Heart right ventricle (tissue), 16 donors: ENCODE measurements at regions not wholly inside any gene's neighbourhood (a gene's known extent, or its start where the extent isn't known, plus 50 kb on each side); places are given as distances from the start of the nearest gene placed in this dataset.

Experiments
- ATAC-seq, 8 donors: fragments of 200-7000 bp; cut with Tn5 transposase; one replicate each; pipeline ENCODE4 v1.9.1; 2020; ENCODE audit warnings: mild to moderate bottlenecking in 8 of 8, moderate library complexity in 8 of 8, moderate number of reproducible peaks in 1 of 8
- DNase-seq, 2 donors: peaks; one replicate each; pipeline ENCODE4 v3.0.0-alpha.2; 2020
- H3K27ac ChIP-seq, 10 donors: fragments of 200-600 bp; sonication (generic) in 2 of 10; one replicate each; pipeline versions ENCODE4 v1.5.0 to v1.8.0; 2020 to 2022; ENCODE audit warnings: mild to moderate bottlenecking in 3 of 10
- H3K27me3 ChIP-seq, 7 donors: fragments of 200-600 bp; one replicate each; pipeline ENCODE4 v1.8.0; 2021 to 2022; ENCODE audit warnings: mild to moderate bottlenecking in 2 of 7
- H3K36me3 ChIP-seq, 9 donors: fragments of 200-600 bp; sonication (generic) in 1 of 9; one replicate each; pipeline versions ENCODE4 v1.5.0 to v1.8.0; 2020 to 2022; ENCODE audit warnings: mild to moderate bottlenecking in 2 of 9
- H3K4me1 ChIP-seq, 9 donors: fragments of 200-600 bp; sonication (generic) in 1 of 9; one replicate each; pipeline versions ENCODE4 v1.5.0 to v1.8.0; 2020 to 2022; ENCODE audit warnings: mild to moderate bottlenecking in 4 of 9
- H3K4me3 ChIP-seq, 10 donors: fragments of 200-600 bp; sonication (generic) in 2 of 10; one replicate each; pipeline versions ENCODE4 v1.5.0 to v1.8.0; 2020 to 2022; ENCODE audit warnings: mild to moderate bottlenecking in 7 of 10, moderate library complexity in 2 of 10
- H3K9me3 ChIP-seq, 11 donors: fragments of 200-600 bp in 10 of 11; sonication (generic) in 2 of 11; one replicate each; pipeline versions ENCODE4 v1.5.0 to v1.8.0; 2013 to 2022; ENCODE audit warnings: mild to moderate bottlenecking in 2 of 11, control low read depth in 1 of 11, moderate library complexity in 1 of 11
- WGBS, 2 donors: extraction: QIAGEN DNeasy Blood & Tissue Kit; methylation state at CpG; one replicate each; pipeline ENCODE4 v1.1.7; 2013; ENCODE audit warnings: inconsistent platforms in 1 of 2; 5-methylcytosine and 5-hydroxymethylcytosine counted together
- intact Hi-C, 10 donors: fragments of 100-400 bp; cut with DNase I; formaldehyde crosslinking; loops; one replicate each; pipeline versions ENCODE4 v1.11.1 to v1.14.2; 2022
- TF ChIP-seq, protein P1 (sequence below), 9 donors: fragments of 200-600 bp; sonication (generic) in 2 of 9; IDR thresholded peaks; one replicate each; pipeline versions ENCODE4 v1.5.0 to v1.8.0; 2021 to 2022; ENCODE audit warnings: antibody characterized with exemption in 9 of 9, mild to moderate bottlenecking in 5 of 9, moderate library complexity in 1 of 9
- donor health status: Arrhythmogenic right ventricular cardiomyopathy.
- donor health status: ischemic (EF 13 %, LVEDD 7.1; RV severe dilation, severe dysfunction).
- donor health status: healthy with polysubstance abuse.
- donor health status: DM: no; HTN: yes; CAD: no.
- donor health status: DM: no; HTN: no; CAD: no.
- donor health status: ischemic (EF 25% LVEDD 6.9; RV normal size, moderate dysfunction).
- donor health status: ischemic (EF 25% LVEDD 5.7; RV mildly dilated, moderate dysfunction).
- donor health status: healthy.
- donor health status: DM: yes; HTN: yes; CAD: no.
- donor health status: Ischemic cardiomyopathy.
- donor health status: ischemic (EF 35%, LVEDD 5.7; RV mildly dilated, moderate dysfunction).
- donor health status: nonischemic (EF 11% LVEDD 7.7; RV severe dilation, severe dysfunction).
- donor health status: DM: yes; HTN: yes; CAD: no.
- donor health status: PGD.
- donor health status: ischemic (EF 29% LVEDD 5.4; RV normal size, mild dysfunction).
- donor health status: nonischemic (EF 23%, LVEDD 6.1; RV moderate dilation, normal function).

GRCh38 chr11:116276051-116277044 lies 496.4 kb downstream of the BUD13 start:
- DNase-seq: peak; percentile 70 to 81
- intact Hi-C loops: loop anchor here in 9 of 10 donors (2.0 to 5.0 kb wide), 8 partner anchors 59 to 1504 kb away; no protein-coding TSS in a partner anchor
- 34 to 39% methylated on average over 40 of the region's 40 CpGs for WGBS, 2 donors

DNA sequence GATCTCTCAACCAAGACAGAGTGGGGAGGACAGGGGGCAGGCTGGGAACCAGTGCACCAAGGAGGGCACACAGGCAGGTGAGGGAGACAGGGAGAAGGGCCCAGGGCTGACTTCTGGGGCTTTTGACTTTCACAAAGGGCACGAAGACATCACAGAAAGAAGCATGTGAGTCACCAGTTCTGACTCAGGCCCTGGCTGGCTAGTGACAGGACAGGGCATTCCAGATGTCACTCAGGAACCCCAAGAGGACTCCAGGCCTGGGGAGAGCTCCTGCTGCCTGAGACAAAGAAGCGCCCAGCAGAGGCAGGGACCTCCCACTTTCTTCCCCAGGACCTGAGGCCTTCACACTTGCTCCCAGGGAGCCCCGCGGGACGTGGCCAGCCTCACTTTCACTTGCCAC lies 497.2 kb downstream of the BUD13 start:
- Histone ChIP-seq H3K4me3 (no peak overlapping the region), H3K36me3 (no peaks in the 10 kb centered on the region), H3K27me3 (peaks cover 0 to 23% (median 8%) of the 10 kb centered on the region in 7 donors), H3K27ac (no peak overlapping the region), H3K9me3 (no peaks in the 10 kb centered on the region), H3K4me1 (peaks cover 0 to 10% (median 4%) of the 10 kb centered on the region in 9 donors)
- TF ChIP-seq, protein P1, sequence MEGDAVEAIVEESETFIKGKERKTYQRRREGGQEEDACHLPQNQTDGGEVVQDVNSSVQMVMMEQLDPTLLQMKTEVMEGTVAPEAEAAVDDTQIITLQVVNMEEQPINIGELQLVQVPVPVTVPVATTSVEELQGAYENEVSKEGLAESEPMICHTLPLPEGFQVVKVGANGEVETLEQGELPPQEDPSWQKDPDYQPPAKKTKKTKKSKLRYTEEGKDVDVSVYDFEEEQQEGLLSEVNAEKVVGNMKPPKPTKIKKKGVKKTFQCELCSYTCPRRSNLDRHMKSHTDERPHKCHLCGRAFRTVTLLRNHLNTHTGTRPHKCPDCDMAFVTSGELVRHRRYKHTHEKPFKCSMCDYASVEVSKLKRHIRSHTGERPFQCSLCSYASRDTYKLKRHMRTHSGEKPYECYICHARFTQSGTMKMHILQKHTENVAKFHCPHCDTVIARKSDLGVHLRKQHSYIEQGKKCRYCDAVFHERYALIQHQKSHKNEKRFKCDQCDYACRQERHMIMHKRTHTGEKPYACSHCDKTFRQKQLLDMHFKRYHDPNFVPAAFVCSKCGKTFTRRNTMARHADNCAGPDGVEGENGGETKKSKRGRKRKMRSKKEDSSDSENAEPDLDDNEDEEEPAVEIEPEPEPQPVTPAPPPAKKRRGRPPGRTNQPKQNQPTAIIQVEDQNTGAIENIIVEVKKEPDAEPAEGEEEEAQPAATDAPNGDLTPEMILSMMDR (IDR thresholded peaks at IDR 0.05): no peak
- 74 to 87% methylated on average over 5 of the region's 5 CpGs for WGBS, 2 donors
- intact Hi-C loops: loop anchor here (2.0 to 5.0 kb wide), 8 partner anchors 58 to 1503 kb away; no protein-coding TSS in a partner anchor
- DNase-seq (no peak), ATAC-seq (peak in 1 of 8 donors; percentile 52)

More at GRCh38 chr11:116276051-116277044, 496.4 kb downstream of the BUD13 start:
- peaks cover 0 to 23% (median 8%) of the 10 kb centered on the region in 7 donors for H3K27me3 ChIP-seq
- peaks cover 0 to 10% (median 4%) of the 10 kb centered on the region in 9 donors for H3K4me1 ChIP-seq
- TF ChIP-seq, protein P1 (IDR thresholded peaks at IDR 0.05): peak; percentile 93 to 99 (median 98)
- H3K4me3 ChIP-seq: peak overlapping the region in 8 of 10 donors; percentile 11 to 45 (median 28)
- H3K36me3 ChIP-seq: no peaks in the 10 kb centered on the region
- H3K27ac ChIP-seq: no peak overlapping the region
- H3K9me3 ChIP-seq: no peaks in the 10 kb centered on the region
- peak in 7 of 8 donors; percentile 77 to 90 (median 80) for ATAC-seq

DNA sequence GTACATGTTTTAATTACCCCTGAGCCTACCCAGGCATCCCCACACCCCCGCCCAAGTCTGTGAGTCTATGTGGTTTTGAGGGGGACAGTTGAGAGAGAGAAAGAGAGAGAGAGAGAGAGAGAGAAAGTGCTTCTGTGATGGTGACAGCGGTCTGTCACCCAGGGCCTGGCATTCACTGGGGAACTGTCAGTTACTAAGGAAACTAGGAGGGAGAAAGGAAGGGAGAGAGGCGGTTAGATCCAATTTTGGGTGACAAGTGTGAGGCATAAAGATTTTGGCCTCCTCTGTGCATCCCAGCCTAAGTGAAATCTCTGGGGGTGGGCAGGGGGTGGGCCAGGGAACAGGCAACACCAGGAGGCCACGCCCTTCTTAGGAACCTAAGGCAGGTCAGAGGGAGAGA lies 498.3 kb downstream of the BUD13 start:
- ATAC-seq: no peak
- TF ChIP-seq, protein P1 (IDR thresholded peaks at IDR 0.05): no peak

DNA sequence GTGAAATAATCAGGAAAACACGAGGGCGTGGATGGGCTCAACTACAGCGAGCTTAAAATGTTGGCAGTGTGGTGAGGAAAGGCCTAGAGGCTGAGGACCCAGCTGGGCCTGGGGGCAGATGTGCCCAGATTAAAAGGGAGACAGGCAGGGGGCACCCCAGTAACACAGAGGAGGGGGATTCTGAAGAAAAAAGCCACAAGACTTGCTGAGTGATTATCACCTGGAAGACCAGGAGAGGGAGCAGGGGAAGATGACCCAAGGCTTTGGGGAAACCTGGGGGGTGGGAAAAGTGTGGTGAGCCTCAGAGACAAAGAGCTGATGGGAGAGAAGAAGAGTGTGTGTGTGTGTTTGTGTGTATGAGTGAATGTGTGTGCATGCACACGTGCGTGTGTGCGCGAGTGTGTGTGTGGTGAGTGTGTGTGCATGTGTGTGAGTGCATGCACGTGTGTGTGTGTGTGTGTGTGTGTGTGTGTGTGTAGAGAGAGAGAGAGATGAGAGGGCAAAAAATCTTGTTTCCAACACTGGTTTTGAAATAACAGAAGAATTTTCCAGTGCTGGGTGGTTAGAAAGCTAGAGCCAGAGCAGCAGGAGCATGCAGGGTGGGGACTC lies 500.5 kb downstream of the BUD13 start:
- H3K36me3 ChIP-seq: no peaks in the 10 kb centered on the region
- DNase-seq: no peak
- ATAC-seq: no peak
- intact Hi-C loops: loop anchor here in 1 of 10 donors (5.0 kb wide), 1 partner anchor 280 kb away; no protein-coding TSS in a partner anchor
- no peaks in the 10 kb centered on the region for H3K9me3 ChIP-seq
- no peak overlapping the region for H3K4me3 ChIP-seq
- TF ChIP-seq, protein P1 (IDR thresholded peaks at IDR 0.05): no peak
- 67 to 71% methylated on average over 8 of the region's 8 CpGs for WGBS, 2 donors
- H3K27me3 ChIP-seq: peaks cover 0 to 25% (median 9%) of the 10 kb centered on the region in 7 donors
- H3K4me1 ChIP-seq: peaks cover 0 to 10% (median 4%) of the 10 kb centered on the region in 9 donors
- no peak overlapping the region for H3K27ac ChIP-seq

More for the DNA sequence above, 498.3 kb downstream of the BUD13 start:
- no peak for DNase-seq
- Histone ChIP-seq H3K27ac (no peak overlapping the region), H3K9me3 (no peaks in the 10 kb centered on the region), H3K27me3 (peaks cover 0 to 23% (median 8%) of the 10 kb centered on the region in 7 donors), H3K4me1 (peaks cover 0 to 10% (median 4%) of the 10 kb centered on the region in 9 donors), H3K36me3 (no peaks in the 10 kb centered on the region), H3K4me3 (no peak overlapping the region)
- WGBS, 2 donors: 80 to 83% methylated on average over 4 of the region's 4 CpGs
- intact Hi-C loops: loop anchor here in 1 of 10 donors (2.0 to 5.0 kb wide), 2 partner anchors 282 to 950 kb away; no protein-coding TSS in a partner anchor
